Stimulated activated naive CD8-positive, alpha-beta T cell treated with anti-CD3 and anti-CD28 coated beads, Interleukin-15, amount 100 ng/mL, for 72 hours (primary cell): ENCODE measurements at regions not wholly inside any gene's neighbourhood (a gene's known extent, or its start where the extent isn't known, plus 50 kb on each side); places are given as distances from the start of the nearest gene placed in this dataset.

Experiments used
- ATAC-seq: fragments of 150-1000 bp; cut with Tn5 transposase; 2 replicates; pipeline ENCODE4 v1.10.0; 2021; ENCODE audit warnings: mild to moderate bottlenecking, moderate library complexity
- DNase-seq, 2 donors: peaks; one replicate each; pipeline ENCODE4 v3.0.0; 2021 to 2022
- H3K27ac Mint-ChIP-seq, 2 donors: one replicate each; pipeline ENCODE4 v1.8.0; 2022; ENCODE audit warnings: mild to moderate bottlenecking in 2 of 2, mixed read lengths in 2 of 2, moderate library complexity in 2 of 2
- H3K27me3 Mint-ChIP-seq: one replicate; pipeline ENCODE4 v1.8.0; 2022; ENCODE audit warnings: mixed read lengths
- H3K4me1 Mint-ChIP-seq: one replicate; pipeline ENCODE4 v1.8.0; 2022; ENCODE audit warnings: mild to moderate bottlenecking, mixed read lengths
- H3K4me3 Mint-ChIP-seq, 2 donors: one replicate each; pipeline ENCODE4 v1.8.0; 2022; ENCODE audit warnings: mild to moderate bottlenecking in 2 of 2, mixed read lengths in 2 of 2, moderate library complexity in 1 of 2
- H3K9me3 Mint-ChIP-seq, 2 donors: one replicate each; pipeline ENCODE4 v1.8.0; 2022; ENCODE audit warnings: mixed read lengths in 2 of 2

DNA sequence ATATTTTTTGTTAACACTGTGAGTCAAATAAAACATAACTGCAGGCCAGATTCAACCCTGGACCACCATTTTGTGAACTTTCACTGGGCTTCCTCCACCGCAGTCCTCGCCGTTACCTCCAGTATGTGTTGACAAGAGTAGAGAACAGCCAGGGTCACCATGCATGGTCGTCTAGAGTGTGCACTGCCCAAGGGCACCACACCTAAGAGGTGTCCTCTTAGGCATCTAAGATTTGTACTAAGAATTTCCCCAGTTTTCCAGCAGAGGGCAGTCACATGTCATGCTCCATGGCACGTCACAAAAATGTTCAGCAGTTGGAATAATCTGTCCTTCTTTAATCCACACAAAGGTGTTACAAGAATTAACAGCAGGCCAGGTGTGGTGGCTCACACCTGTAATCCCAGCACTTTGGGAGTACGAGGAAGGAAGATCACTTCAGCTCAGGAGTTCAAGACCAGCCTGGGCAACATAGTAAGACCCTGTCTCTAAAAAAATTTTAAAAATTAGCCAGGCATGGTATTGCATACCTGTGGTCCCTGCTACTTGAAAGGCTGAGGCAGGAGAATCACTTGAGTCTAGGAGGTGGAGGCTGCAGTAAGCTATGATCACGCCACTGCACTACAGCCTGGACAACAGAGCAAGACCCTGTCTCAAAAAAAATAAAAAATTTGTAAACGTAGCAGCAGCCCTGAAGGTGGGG is 71.2 kb upstream of the FOXK1 start:
- peak; percentile 90 for ATAC-seq
- no peak overlapping the region for H3K27ac Mint-ChIP-seq
- peaks cover 16% of the 10 kb centered on the region for H3K4me1 Mint-ChIP-seq
- no peak overlapping the region for H3K4me3 Mint-ChIP-seq
- H3K27me3 Mint-ChIP-seq: no peaks in the 10 kb centered on the region
- peak; percentile 51 to 57 for DNase-seq
- no peaks in the 10 kb centered on the region for H3K9me3 Mint-ChIP-seq

- no peaks in the 10 kb centered on the region for H3K27me3 Mint-ChIP-seq
- H3K4me1 Mint-ChIP-seq: peaks cover 16% of the 10 kb centered on the region
- H3K4me3 Mint-ChIP-seq: no peak overlapping the region
- H3K27ac Mint-ChIP-seq: no peak overlapping the region
- H3K9me3 Mint-ChIP-seq: no peaks in the 10 kb centered on the region
- DNase-seq (no peak), ATAC-seq (no peak)
These were observed 69.9 kb upstream of the FOXK1 start for GRCh38 chr7:4612237-4612636.

DNA sequence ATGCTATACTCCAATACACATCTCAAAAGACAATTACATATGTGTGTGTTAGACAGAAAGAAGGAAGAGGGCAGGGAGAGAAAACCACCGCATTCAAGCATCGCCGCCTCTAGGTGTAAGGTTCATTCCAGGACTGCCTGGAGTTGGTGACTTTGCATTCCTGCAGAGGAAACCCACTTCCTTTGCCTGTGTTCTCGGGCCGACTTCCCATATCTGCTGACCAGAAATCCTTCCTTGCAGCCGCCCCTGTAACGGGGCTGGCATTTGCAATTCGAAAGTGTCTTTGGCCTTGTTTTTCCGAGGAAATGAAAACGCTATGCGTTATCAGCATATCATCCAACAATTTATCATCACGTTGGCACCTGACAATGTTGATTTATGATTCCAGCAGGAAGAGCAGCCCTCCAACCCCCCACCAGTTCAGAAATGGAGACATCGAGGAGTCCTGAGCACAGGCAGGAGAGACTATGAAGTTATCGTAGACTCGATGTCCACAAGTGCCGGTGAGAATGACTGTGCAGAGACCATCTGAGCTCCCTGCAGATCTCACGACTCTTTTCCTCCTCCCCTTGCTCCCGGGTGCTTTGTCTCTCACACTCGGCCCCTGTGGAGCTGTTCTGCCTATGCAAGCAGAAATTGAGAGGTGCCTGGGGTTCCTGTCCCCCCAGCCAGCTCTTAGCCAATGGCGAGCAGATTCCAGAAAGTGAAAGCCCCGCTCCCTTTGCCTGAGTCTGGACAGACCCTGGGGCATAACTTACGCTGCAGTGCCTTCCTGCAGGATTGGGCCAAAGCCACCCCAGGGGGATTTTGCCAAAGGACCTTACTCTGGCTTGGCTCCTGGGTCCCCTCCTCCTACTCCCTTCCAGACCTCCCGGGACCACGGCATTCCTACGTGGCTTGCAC is 68.9 kb upstream of the FOXK1 start:
- Mint-ChIP-seq H3K4me3 (peak overlapping the region; percentile 60 to 73), H3K27ac (peak overlapping the region; percentile 8 to 25), H3K4me1 (peaks cover 16% of the 10 kb centered on the region), H3K9me3 (no peaks in the 10 kb centered on the region), H3K27me3 (no peaks in the 10 kb centered on the region)
- DNase-seq: no peak
- ATAC-seq: peak; percentile 28

GRCh38 chr7:4613846-4614548 is 68.1 kb upstream of the FOXK1 start:
- no peaks in the 10 kb centered on the region for H3K27me3 Mint-ChIP-seq
- no peak overlapping the region for H3K27ac Mint-ChIP-seq
- ATAC-seq: no peak
- peak overlapping the region in 1 of 2 donors; percentile 73 for H3K4me3 Mint-ChIP-seq
- no peaks in the 10 kb centered on the region for H3K9me3 Mint-ChIP-seq
- DNase-seq: no peak
- peaks cover 16% of the 10 kb centered on the region for H3K4me1 Mint-ChIP-seq

- Mint-ChIP-seq H3K4me1 (peaks cover 16% of the 10 kb centered on the region), H3K27me3 (no peaks in the 10 kb centered on the region), H3K9me3 (no peaks in the 10 kb centered on the region), H3K27ac (no peak overlapping the region), H3K4me3 (no peak overlapping the region)
- ATAC-seq (no peak), DNase-seq (no peak)
These were observed 66.0 kb upstream of the FOXK1 start for GRCh38 chr7:4616116-4616515.

DNA sequence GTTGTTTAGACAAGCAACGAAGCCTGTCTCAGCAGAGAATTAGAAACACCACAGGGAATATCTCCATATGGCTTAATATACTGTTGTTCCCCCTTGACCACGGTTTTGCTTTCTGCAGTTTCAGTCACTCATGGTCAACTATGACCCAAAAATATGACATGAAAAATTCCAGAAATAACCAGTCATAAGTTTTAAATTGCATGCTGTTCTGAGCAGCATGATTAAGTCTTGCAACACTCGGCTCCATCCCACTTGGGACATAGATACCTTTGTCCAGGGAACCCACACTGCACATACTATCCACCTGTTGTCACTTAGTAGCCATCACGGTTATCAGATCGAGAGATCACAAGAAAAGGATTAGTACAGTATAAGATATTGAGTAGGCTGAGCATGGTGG is 60.7 kb upstream of the FOXK1 start:
- peaks cover 7 to 23% of the 10 kb centered on the region in 2 donors for H3K9me3 Mint-ChIP-seq
- H3K27me3 Mint-ChIP-seq: peaks cover 8% of the 10 kb centered on the region
- no peaks in the 10 kb centered on the region for H3K4me1 Mint-ChIP-seq
- DNase-seq (no peak), ATAC-seq (no peak)
- H3K27ac Mint-ChIP-seq: no peak overlapping the region
- H3K4me3 Mint-ChIP-seq: no peak overlapping the region

- H3K27me3 Mint-ChIP-seq: peaks cover 10% of the 10 kb centered on the region
- DNase-seq (no peak), ATAC-seq (no peak)
- H3K4me3 Mint-ChIP-seq: no peak overlapping the region
- no peak overlapping the region for H3K27ac Mint-ChIP-seq
- no peaks in the 10 kb centered on the region for H3K4me1 Mint-ChIP-seq
- H3K9me3 Mint-ChIP-seq: peaks cover 7 to 22% of the 10 kb centered on the region in 2 donors
These were observed 55.7 kb upstream of the FOXK1 start for GRCh38 chr7:4626318-4626845.

DNA sequence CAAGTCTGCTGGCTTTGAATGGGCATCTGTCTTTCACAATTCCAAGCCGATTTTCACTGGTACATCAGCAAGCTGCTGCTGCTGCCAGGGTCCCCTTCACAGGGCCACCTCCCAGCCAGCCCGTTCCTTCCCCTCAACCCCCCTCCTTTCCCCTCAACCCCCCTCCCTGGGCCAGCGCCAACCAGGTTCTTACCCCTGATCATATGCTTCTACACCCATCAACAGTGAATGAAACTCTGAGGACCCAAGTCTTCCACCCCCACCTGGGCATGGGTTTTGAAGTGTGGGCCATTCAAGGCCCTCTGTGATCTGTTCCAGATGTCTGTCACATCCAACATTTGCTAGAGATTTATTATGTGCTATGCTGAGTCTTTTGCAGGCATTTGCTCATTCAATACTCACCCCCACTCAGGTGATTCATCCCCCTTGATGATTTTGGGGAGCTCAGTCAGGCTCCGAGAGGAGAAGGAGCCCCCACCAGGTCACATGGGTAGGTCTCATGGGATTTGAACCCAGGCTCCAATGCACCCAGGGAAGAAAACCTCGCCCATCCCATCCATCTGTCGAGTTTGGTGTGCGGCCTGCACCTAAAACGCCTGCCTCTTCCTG is 52.7 kb upstream of the FOXK1 start:
- no peak for DNase-seq
- peaks cover 17% of the 10 kb centered on the region for H3K27me3 Mint-ChIP-seq
- no peaks in the 10 kb centered on the region for H3K9me3 Mint-ChIP-seq
- H3K27ac Mint-ChIP-seq: no peak overlapping the region
- H3K4me1 Mint-ChIP-seq: no peaks in the 10 kb centered on the region
- no peak overlapping the region for H3K4me3 Mint-ChIP-seq
- ATAC-seq: no peak

DNA sequence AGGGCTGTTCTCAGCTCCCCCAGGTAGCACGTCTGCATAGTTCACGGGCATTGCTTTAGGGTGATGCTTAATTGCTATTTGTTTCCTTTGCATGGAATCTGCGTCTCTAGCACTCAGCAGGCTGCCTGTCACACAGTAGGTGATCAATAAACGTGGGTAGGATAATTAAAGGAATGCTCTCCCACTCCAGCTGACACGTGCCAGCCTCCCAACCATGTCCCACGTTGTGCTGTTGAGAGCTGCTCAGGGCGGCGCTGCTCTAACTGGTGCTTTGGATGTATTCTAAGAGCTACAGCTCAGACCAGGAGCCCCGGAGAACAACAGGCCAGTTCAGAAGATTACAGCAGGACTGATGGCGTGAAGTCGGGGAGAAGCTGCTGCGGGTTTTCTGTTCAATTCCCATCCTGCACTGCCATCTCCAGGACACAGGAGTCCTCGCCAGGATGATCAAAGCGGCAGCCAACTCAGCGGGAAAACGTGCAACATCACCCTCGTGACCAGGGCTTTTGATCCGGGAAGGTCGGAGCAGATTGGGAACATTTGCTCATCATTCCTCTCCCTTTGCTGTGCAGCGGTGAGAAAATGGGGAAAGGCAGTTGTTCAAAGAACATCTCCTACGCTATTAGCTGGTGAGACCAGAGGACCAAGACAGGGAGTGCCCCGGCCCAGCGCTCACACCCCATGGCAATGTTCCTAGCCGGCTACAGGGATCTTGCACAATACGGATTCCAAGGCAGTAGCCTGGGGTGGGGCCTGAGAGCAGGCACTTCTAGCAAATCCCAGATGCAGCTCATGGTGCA is 50.5 kb upstream of the FOXK1 start:
- Mint-ChIP-seq H3K4me1 (no peaks in the 10 kb centered on the region), H3K9me3 (no peaks in the 10 kb centered on the region), H3K4me3 (no peak overlapping the region), H3K27ac (no peak overlapping the region), H3K27me3 (peaks cover 9% of the 10 kb centered on the region)
- ATAC-seq (no peak), DNase-seq (no peak)
